Adrenal gland (tissue), 5 donors: ENCODE measurements at regions not wholly inside any gene's neighbourhood (a gene's known extent, or its start where the extent isn't known, plus 50 kb on each side); places are given as distances from the start of the nearest gene placed in this dataset.

Source experiments
- POLR2A ChIP-seq, 2 donors: fragments of 450-650 bp; IDR thresholded peaks; one replicate each; pipeline ENCODE4 v1.6.1; 2017; ENCODE audit warnings: antibody characterized with exemption in 2 of 2, mild to moderate bottlenecking in 2 of 2, moderate library complexity in 1 of 2
- TF ChIP-seq, protein P1 (sequence below), 6 experiments: fragments of 450-650 bp in 4 of 6; fragments of 200-600 bp in 2 of 6; sonication (generic) in 1 of 6; IDR thresholded peaks; 1 replicate in 5 of 6; 2 replicates in 1 of 6; pipeline versions ENCODE4 v1.5.1 to v1.8.0; 2016 to 2021; ENCODE audit warnings: antibody characterized with exemption in 6 of 6, mild to moderate bottlenecking in 2 of 6, moderate library complexity in 1 of 6
- donor health status: DM: no; HTN: no; CAD: no.

DNA sequence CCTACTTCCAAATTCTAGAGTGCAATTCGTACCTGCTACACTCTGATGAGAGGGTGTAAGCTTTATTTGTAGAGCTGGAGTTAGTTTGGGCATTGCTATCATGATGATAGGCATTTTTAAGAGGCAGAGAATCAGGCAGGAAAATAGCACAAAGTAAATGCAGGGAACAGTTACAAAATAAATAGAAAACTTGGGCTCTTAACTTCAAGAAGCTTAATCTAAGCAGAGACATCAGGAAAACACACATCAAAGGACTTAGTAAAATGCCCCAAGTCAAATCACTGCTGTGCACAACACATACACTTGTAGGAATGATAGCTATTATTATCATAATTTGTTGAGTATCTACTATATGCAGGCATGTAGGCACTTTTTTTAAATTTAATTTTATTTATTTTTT is 381.2 kb downstream of the CD83 start:
- TF ChIP-seq, protein P1, sequence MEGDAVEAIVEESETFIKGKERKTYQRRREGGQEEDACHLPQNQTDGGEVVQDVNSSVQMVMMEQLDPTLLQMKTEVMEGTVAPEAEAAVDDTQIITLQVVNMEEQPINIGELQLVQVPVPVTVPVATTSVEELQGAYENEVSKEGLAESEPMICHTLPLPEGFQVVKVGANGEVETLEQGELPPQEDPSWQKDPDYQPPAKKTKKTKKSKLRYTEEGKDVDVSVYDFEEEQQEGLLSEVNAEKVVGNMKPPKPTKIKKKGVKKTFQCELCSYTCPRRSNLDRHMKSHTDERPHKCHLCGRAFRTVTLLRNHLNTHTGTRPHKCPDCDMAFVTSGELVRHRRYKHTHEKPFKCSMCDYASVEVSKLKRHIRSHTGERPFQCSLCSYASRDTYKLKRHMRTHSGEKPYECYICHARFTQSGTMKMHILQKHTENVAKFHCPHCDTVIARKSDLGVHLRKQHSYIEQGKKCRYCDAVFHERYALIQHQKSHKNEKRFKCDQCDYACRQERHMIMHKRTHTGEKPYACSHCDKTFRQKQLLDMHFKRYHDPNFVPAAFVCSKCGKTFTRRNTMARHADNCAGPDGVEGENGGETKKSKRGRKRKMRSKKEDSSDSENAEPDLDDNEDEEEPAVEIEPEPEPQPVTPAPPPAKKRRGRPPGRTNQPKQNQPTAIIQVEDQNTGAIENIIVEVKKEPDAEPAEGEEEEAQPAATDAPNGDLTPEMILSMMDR (IDR thresholded peaks at IDR 0.05) = no peak
- no peak for TF ChIP-seq POLR2A (IDR thresholded peaks at IDR 0.05)
